Spleen (tissue), 7 donors: ENCODE measurements at regions not wholly inside any gene's neighbourhood (a gene's known extent, or its start where the extent isn't known, plus 50 kb on each side); places are given as distances from the start of the nearest gene placed in this dataset.

Source experiments
- CTCF ChIP-seq, 11 experiments: fragments of 200-600 bp in 7 of 11; fragments of 450-650 bp in 4 of 11; sonication (generic) in 4 of 11; IDR thresholded peaks in 8 of 11; conservative IDR thresholded peaks in 3 of 11; 1 replicate in 7 of 11; 2 replicates in 4 of 11; pipeline versions ENCODE4 v1.4.0 to v1.8.0; 2016 to 2021; ENCODE audit warnings: antibody characterized with exemption in 11 of 11, inconsistent platforms in 4 of 11, mild to moderate bottlenecking in 1 of 11
- POLR2A ChIP-seq, 3 donors: fragments of 450-650 bp; IDR thresholded peaks; one replicate each; pipeline ENCODE4 v1.5.1; 2017; ENCODE audit warnings: antibody characterized with exemption in 3 of 3, mild to moderate bottlenecking in 1 of 3
- donor health status: DM: no; HTN: no; CAD: no; lungs with moderate emphysema.
- donor health status: DM: no; HTN: no; CAD: no.
- donor health status: DM: no; HTN: no; CAD: no.

GRCh38 chr6:77299931-77300330 lies 163.4 kb downstream of the HTR1B start:
- TF ChIP-seq POLR2A (IDR thresholded peaks at IDR 0.05) (no peak), CTCF (IDR thresholded peaks at IDR 0.05 in 8 of 11, conservative IDR thresholded peaks at IDR 0.05 in 3 of 11) (no peak)
